SK-N-SH (cell line): ENCODE measurements at regions not wholly inside any gene's neighbourhood (a gene's known extent, or its start where the extent isn't known, plus 50 kb on each side); places are given as distances from the start of the nearest gene placed in this dataset.

Experiments
- EP300 ChIP-seq, 2 experiments: IDR thresholded peaks; 2 replicates each; pipeline versions ENCODE4 v1.4.0 to v1.6.1; 2012; ENCODE audit warnings: borderline replicate concordance in 1 of 2, low read depth in 1 of 2, low read length in 1 of 2
- EZH2phosphoT487 ChIP-seq: fragments of 200-600 bp; sonication (generic); IDR thresholded peaks from 2 replicates; pipeline ENCODE4 v1.6.1; 2017; ENCODE audit warnings: low read depth, mixed run types, mild to moderate bottlenecking, antibody characterized with exemption, moderate library complexity, borderline replicate concordance
- FOXJ3 ChIP-seq: sonication (generic); formaldehyde crosslinking; IDR thresholded peaks from 2 replicates; pipeline ENCODE4 v1.5.1; 2020; ENCODE audit warnings: mild to moderate bottlenecking, missing genetic modification reagents
- MXI1 ChIP-seq: IDR thresholded peaks from 2 replicates; pipeline ENCODE4 v1.6.1; 2012; ENCODE audit warnings: mild to moderate bottlenecking, low read depth, low read length, improper control_type of control experiment
- NFIC ChIP-seq: IDR thresholded peaks from 2 replicates; pipeline ENCODE4 v1.4.0; 2012; ENCODE audit warnings: borderline replicate concordance
- POLR2AphosphoS5 ChIP-seq: IDR thresholded peaks from 2 replicates; pipeline ENCODE4 v1.6.1; 2012; ENCODE audit warnings: low read depth, low read length
- RAD21 ChIP-seq: IDR thresholded peaks from 2 replicates; pipeline ENCODE4 v1.6.1; 2012; ENCODE audit warnings: mild to moderate bottlenecking, low read length
- SIN3A ChIP-seq: IDR thresholded peaks from 2 replicates; pipeline ENCODE4 v1.6.1; 2012; ENCODE audit warnings: low read depth, mild to moderate bottlenecking, low read length, moderate library complexity, borderline replicate concordance
- SMC3 ChIP-seq: IDR thresholded peaks from 2 replicates; pipeline ENCODE4 v1.6.1; 2012; ENCODE audit warnings: low read depth, low read length, improper control_type of control experiment
- TAF1 ChIP-seq: IDR thresholded peaks from 2 replicates; pipeline ENCODE4 v1.6.1; 2012; ENCODE audit warnings: low read depth, mild to moderate bottlenecking, low read length, moderate library complexity, borderline replicate concordance
- TF ChIP-seq, protein P1 (sequence below): fragments of 200-600 bp; sonication (generic); IDR thresholded peaks from 2 replicates; pipeline ENCODE4 v1.6.1; 2017; ENCODE audit warnings: antibody characterized with exemption, mild to moderate bottlenecking, moderate library complexity
- TF ChIP-seq, protein P2 (sequence below): IDR thresholded peaks from 2 replicates; pipeline ENCODE4 v1.6.1; 2012; ENCODE audit warnings: mild to moderate bottlenecking, low read depth, low read length, moderate library complexity
- TF ChIP-seq, protein P3 (sequence below): IDR thresholded peaks from 2 replicates; pipeline ENCODE4 v1.4.0; 2012; ENCODE audit warnings: low read depth
- TF ChIP-seq, protein P4 (sequence below): IDR thresholded peaks from 2 replicates; pipeline ENCODE4 v1.4.0; 2012; ENCODE audit warnings: low read depth, borderline replicate concordance

DNA sequence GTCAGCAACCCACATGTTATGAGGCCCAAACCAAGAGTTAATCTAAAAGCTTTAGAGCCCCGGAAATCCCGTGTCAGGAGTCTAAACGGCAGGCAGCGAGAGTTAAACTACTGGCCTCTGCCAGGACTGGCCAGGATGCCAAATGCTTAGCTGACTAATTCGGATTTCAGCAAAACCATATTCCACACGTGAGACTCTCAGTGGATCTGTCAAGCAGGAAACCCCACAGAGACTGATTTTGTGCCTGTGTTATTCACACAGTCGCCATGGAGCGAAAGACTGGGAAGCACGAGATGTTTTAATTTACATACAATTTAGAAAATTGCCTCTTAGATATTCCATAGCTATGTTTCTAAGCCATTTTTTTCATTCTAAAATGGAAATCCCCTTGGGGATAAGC, 152.9 kb downstream of the RNASET2 start:
- TF ChIP-seq, protein P1, sequence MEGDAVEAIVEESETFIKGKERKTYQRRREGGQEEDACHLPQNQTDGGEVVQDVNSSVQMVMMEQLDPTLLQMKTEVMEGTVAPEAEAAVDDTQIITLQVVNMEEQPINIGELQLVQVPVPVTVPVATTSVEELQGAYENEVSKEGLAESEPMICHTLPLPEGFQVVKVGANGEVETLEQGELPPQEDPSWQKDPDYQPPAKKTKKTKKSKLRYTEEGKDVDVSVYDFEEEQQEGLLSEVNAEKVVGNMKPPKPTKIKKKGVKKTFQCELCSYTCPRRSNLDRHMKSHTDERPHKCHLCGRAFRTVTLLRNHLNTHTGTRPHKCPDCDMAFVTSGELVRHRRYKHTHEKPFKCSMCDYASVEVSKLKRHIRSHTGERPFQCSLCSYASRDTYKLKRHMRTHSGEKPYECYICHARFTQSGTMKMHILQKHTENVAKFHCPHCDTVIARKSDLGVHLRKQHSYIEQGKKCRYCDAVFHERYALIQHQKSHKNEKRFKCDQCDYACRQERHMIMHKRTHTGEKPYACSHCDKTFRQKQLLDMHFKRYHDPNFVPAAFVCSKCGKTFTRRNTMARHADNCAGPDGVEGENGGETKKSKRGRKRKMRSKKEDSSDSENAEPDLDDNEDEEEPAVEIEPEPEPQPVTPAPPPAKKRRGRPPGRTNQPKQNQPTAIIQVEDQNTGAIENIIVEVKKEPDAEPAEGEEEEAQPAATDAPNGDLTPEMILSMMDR = no peak
- no peak for TF ChIP-seq MXI1
- no peak for TF ChIP-seq TAF1
- TF ChIP-seq EZH2phosphoT487 = no peak
- TF ChIP-seq, protein P2, sequence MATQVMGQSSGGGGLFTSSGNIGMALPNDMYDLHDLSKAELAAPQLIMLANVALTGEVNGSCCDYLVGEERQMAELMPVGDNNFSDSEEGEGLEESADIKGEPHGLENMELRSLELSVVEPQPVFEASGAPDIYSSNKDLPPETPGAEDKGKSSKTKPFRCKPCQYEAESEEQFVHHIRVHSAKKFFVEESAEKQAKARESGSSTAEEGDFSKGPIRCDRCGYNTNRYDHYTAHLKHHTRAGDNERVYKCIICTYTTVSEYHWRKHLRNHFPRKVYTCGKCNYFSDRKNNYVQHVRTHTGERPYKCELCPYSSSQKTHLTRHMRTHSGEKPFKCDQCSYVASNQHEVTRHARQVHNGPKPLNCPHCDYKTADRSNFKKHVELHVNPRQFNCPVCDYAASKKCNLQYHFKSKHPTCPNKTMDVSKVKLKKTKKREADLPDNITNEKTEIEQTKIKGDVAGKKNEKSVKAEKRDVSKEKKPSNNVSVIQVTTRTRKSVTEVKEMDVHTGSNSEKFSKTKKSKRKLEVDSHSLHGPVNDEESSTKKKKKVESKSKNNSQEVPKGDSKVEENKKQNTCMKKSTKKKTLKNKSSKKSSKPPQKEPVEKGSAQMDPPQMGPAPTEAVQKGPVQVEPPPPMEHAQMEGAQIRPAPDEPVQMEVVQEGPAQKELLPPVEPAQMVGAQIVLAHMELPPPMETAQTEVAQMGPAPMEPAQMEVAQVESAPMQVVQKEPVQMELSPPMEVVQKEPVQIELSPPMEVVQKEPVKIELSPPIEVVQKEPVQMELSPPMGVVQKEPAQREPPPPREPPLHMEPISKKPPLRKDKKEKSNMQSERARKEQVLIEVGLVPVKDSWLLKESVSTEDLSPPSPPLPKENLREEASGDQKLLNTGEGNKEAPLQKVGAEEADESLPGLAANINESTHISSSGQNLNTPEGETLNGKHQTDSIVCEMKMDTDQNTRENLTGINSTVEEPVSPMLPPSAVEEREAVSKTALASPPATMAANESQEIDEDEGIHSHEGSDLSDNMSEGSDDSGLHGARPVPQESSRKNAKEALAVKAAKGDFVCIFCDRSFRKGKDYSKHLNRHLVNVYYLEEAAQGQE = no peak
- no peak for TF ChIP-seq FOXJ3 (CRISPR knock-in tag)
- TF ChIP-seq NFIC = no peak
- TF ChIP-seq, protein P3, sequence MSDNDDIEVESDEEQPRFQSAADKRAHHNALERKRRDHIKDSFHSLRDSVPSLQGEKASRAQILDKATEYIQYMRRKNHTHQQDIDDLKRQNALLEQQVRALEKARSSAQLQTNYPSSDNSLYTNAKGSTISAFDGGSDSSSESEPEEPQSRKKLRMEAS = no peak
- TF ChIP-seq POLR2AphosphoS5 = no peak
- TF ChIP-seq RAD21 = no peak
- no peak for TF ChIP-seq SIN3A
- TF ChIP-seq EP300 (IDR thresholded peaks at IDR 0.05; ENCODE audit: borderline replicate concordance in 1 of 2, low read depth in 1 of 2, low read length in 1 of 2) = no peak
- TF ChIP-seq, protein P4, sequence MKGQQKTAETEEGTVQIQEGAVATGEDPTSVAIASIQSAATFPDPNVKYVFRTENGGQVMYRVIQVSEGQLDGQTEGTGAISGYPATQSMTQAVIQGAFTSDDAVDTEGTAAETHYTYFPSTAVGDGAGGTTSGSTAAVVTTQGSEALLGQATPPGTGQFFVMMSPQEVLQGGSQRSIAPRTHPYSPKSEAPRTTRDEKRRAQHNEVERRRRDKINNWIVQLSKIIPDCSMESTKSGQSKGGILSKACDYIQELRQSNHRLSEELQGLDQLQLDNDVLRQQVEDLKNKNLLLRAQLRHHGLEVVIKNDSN = no peak
- no peak for TF ChIP-seq SMC3
